Skin epidermis (tissue), 12 donors: ENCODE measurements at regions not wholly inside any gene's neighbourhood (a gene's known extent, or its start where the extent isn't known, plus 50 kb on each side); places are given as distances from the start of the nearest gene placed in this dataset.
A peak's percentile ranks its signal among the peaks of the same experiment; 100 is the strongest.
"Not testable (repeated sequence)": the region's sequence is repeated elsewhere in the genome, so short reads cannot be mapped to it uniquely, and the experiment has no call there.

Experiments used
- H3K27ac ChIP-seq, 21 experiments: fragments of 200-600 bp; sonication (generic) in 11 of 21; one replicate each; pipeline ENCODE4 v1.5.0; 2020; ENCODE audit warnings: mild to moderate bottlenecking in 3 of 21, inconsistent platforms in 2 of 21, moderate library complexity in 2 of 21
- H3K4me3 ChIP-seq, 7 experiments: fragments of 200-600 bp; sonication (generic) in 2 of 7; one replicate each; pipeline ENCODE4 v1.5.0; 2020; ENCODE audit warnings: inconsistent platforms in 2 of 7, mild to moderate bottlenecking in 2 of 7, moderate library complexity in 1 of 7

GRCh38 chr12:39699079-39699478, 79.5 kb upstream of the ABCD2 start:
- H3K27ac ChIP-seq, H3K4me3 ChIP-seq: not testable (repeated sequence)

- Histone ChIP-seq H3K4me3 (no peak overlapping the region), H3K27ac (no peak overlapping the region)
Measured at GRCh38 chr12:39697108-39697507, 77.5 kb upstream of the ABCD2 start.

GRCh38 chr12:39692258-39692853, 72.8 kb upstream of the ABCD2 start:
- Histone ChIP-seq H3K4me3 (no peak overlapping the region), H3K27ac (no peak overlapping the region)

GRCh38 chr12:39685854-39686657, 66.5 kb upstream of the ABCD2 start:
- Histone ChIP-seq H3K27ac (no peak overlapping the region), H3K4me3 (no peak overlapping the region)

GRCh38 chr12:39682689-39683477, 63.3 kb upstream of the ABCD2 start:
- no peak overlapping the region for H3K4me3 ChIP-seq

GRCh38 chr12:39675263-39675662, 55.7 kb upstream of the ABCD2 start:
- H3K27ac ChIP-seq, result no peak overlapping the region
- no peak overlapping the region for H3K4me3 ChIP-seq

More at GRCh38 chr12:39682689-39683477, 63.3 kb upstream of the ABCD2 start:
- peak overlapping the region in 5 of 21 experiments; percentile 9 to 85 (median 56) for H3K27ac ChIP-seq

GRCh38 chr12:39672976-39673375, 53.4 kb upstream of the ABCD2 start:
- H3K4me3 ChIP-seq, result no peak overlapping the region

GRCh38 chr12:39671898-39672875, 52.6 kb upstream of the ABCD2 start:
- H3K4me3 ChIP-seq, result no peak overlapping the region
- no peak overlapping the region for H3K27ac ChIP-seq

More at GRCh38 chr12:39672976-39673375, 53.4 kb upstream of the ABCD2 start:
- no peak overlapping the region for H3K27ac ChIP-seq

- H3K4me3 ChIP-seq, result not testable (repeated sequence)
- H3K27ac ChIP-seq, result peak overlapping the region in 1 of 21 experiments; percentile 51
Measured at GRCh38 chr12:39669539-39669938, 49.9 kb upstream of the ABCD2 start.
